AG04450 (cell line): ENCODE measurements at regions not wholly inside any gene's neighbourhood (a gene's known extent, or its start where the extent isn't known, plus 50 kb on each side); places are given as distances from the start of the nearest gene placed in this dataset.

Experiments used
- CTCF ChIA-PET: fragments of 300-600, 350-600 bp; formaldehyde crosslinking; extraction: SDS; loops from one replicate; lab custom pipeline; 2022; ENCODE audit warnings: antibody characterized with exemption, inconsistent platforms; lab: Charles Lee
- POLR2A ChIA-PET: fragments of 350-600 bp; formaldehyde crosslinking; extraction: SDS; loops from one replicate; lab custom pipeline; 2021; ENCODE audit warnings: antibody characterized with exemption, inconsistent platforms; lab: Yijun Ruan, JAX
- DNase-seq: peaks from one replicate; pipeline ENCODE4 v3.0.0-alpha.2; 2011; ENCODE audit warnings: low read depth, low spot score
- H3K27ac ChIP-seq: one replicate; pipeline ENCODE4 v1.5.1; 2012; ENCODE audit warnings: low read depth, low read length, control low read depth
- H3K27me3 ChIP-seq: one replicate; pipeline ENCODE4 v1.6.0; 2012; ENCODE audit warnings: low read length; ENCODE audit not compliant: control insufficient read depth, insufficient read depth
- H3K4me3 ChIP-seq: 2 replicates; pipeline ENCODE4 v1.5.1; 2011; ENCODE audit warnings: mild to moderate bottlenecking, low read depth, low read length, control low read depth
- H3K9me3 ChIP-seq: 2 replicates; pipeline ENCODE4 v1.5.1; 2012; ENCODE audit warnings: low read length; ENCODE audit not compliant: control insufficient read depth, insufficient read depth
- CTCF ChIP-seq: IDR thresholded peaks from 2 replicates; pipeline ENCODE4 v1.5.1; 2011; ENCODE audit warnings: low read depth, low read length, control low read depth, inconsistent platforms

GRCh38 chr2:134014196-134014960 is 239.5 kb upstream of the MGAT5 start:
- DNase-seq: peak; percentile 68
- TF ChIP-seq CTCF: no peak
- H3K27me3 ChIP-seq: no peaks in the 10 kb centered on the region
- H3K4me3 ChIP-seq: no peak overlapping the region
- peak overlapping the region; percentile 77 for H3K27ac ChIP-seq
- CTCF ChIA-PET: interaction anchor here (2.5 kb wide), 1 partner anchor 437 kb away, joined by 6 read pairs; no protein-coding TSS in a partner anchor
- H3K9me3 ChIP-seq: no peaks in the 10 kb centered on the region
- POLR2A ChIA-PET: interaction anchor here (0.7 to 2.2 kb wide), 4 partner anchors 38 to 209 kb away, joined by 3 to 15 read pairs (median 4); no protein-coding TSS in a partner anchor

GRCh38 chr2:134019871-134020270 is 234.0 kb upstream of the MGAT5 start:
- no peak for DNase-seq
- H3K27ac ChIP-seq: no peak overlapping the region
- no peaks in the 10 kb centered on the region for H3K27me3 ChIP-seq
- H3K9me3 ChIP-seq: no peaks in the 10 kb centered on the region
- CTCF ChIA-PET: no interaction called here
- no peak overlapping the region for H3K4me3 ChIP-seq
- TF ChIP-seq CTCF: no peak
- POLR2A ChIA-PET: interaction anchor here (0.6 kb wide), 1 partner anchor 60 kb away, joined by 3 read pairs; no protein-coding TSS in a partner anchor

GRCh38 chr2:134020608-134021007 is 233.3 kb upstream of the MGAT5 start:
- Histone ChIP-seq H3K9me3 (no peaks in the 10 kb centered on the region), H3K27ac (no peak overlapping the region), H3K27me3 (no peaks in the 10 kb centered on the region), H3K4me3 (no peak overlapping the region)
- no peak for TF ChIP-seq CTCF
- CTCF ChIA-PET: no interaction called here
- POLR2A ChIA-PET: no interaction called here
- no peak for DNase-seq

- POLR2A ChIA-PET: no interaction called here
- no peaks in the 10 kb centered on the region for H3K9me3 ChIP-seq
- CTCF ChIA-PET: no interaction called here
- no peaks in the 10 kb centered on the region for H3K27me3 ChIP-seq
- H3K27ac ChIP-seq: no peak overlapping the region
- DNase-seq: no peak
- no peak for TF ChIP-seq CTCF
- no peak overlapping the region for H3K4me3 ChIP-seq
Observed at GRCh38 chr2:134021830-134022524, 231.9 kb upstream of the MGAT5 start.

GRCh38 chr2:134023854-134024253 is 230.0 kb upstream of the MGAT5 start:
- Histone ChIP-seq H3K27ac (no peak overlapping the region), H3K9me3 (no peaks in the 10 kb centered on the region; the same call in 1 of the 2 replicates), H3K27me3 (peaks cover 5% of the 10 kb centered on the region), H3K4me3 (no peak overlapping the region)
- DNase-seq: no peak
- no peak for TF ChIP-seq CTCF
- ChIA-PET POLR2A (no interaction called here), CTCF (interaction anchor here (0.6 kb wide), 1 partner anchor 427 kb away, joined by 3 read pairs; no protein-coding TSS in a partner anchor)
